ENCODE measurements at regions not wholly inside any gene's neighbourhood (a gene's known extent, or its start where the extent isn't known, plus 50 kb on each side); places are given as distances from the start of the nearest gene placed in this dataset.

DNA sequence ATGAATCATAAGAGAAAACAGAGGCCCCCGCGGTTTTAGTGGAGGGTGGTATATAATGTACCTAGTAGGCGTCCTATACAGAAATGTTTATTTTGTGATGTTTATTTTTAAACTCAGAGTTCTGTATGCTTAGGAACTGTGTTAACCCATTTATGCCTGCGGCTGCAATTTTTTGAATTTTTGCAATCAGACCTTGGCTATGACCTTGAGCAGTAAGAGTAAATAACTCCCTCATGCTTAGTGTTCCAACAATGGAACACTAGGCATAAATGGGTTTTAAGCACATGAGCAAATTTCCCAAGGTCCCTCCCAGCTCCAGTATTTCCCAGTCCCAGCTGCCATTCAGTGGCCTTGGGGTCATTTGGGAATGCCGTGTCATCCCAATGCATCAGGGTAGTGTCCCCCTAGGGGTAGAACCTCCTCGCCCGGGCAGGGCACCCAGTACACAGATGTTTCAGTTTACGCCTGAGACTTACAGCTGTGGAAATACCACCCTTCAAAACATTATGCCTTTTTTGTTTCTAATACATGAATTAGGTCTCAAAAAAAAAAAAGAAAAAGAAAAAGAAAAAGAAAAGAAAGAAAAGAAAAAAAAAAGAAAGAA is 605.8 kb upstream of the CDH11 start:
- POLR2A ChIA-PET, result interaction anchor here (0.6 kb wide), 1 partner anchor 298 kb away, joined by 5 read pairs; no protein-coding TSS in a partner anchor
- ATAC-seq, result peak; percentile 14; the same call in 1 of the 2 replicates
- DNase-seq (ENCODE audit: low spot score), result no peak
- H3K27me3 Mint-ChIP-seq (ENCODE audit: low read depth), result peaks cover 3% of the 10 kb centered on the region; the same call in 1 of the 2 replicates
- CTCF ChIA-PET, result interaction anchor here (0.7 to 1.6 kb wide), 4 partner anchors 23 to 551 kb away, joined by 3 read pairs; no protein-coding TSS in a partner anchor
- no peak overlapping the region; the same call in 1 of the 2 replicates for H3K4me3 Mint-ChIP-seq
- peak overlapping the region; percentile 78; the same call in 1 of the 2 replicates for H3K27ac Mint-ChIP-seq
- TF ChIP-seq NFE2L1 (CRISPR knock-in tag; IDR thresholded peaks at IDR 0.05), result no peak
- TF ChIP-seq, protein P1, sequence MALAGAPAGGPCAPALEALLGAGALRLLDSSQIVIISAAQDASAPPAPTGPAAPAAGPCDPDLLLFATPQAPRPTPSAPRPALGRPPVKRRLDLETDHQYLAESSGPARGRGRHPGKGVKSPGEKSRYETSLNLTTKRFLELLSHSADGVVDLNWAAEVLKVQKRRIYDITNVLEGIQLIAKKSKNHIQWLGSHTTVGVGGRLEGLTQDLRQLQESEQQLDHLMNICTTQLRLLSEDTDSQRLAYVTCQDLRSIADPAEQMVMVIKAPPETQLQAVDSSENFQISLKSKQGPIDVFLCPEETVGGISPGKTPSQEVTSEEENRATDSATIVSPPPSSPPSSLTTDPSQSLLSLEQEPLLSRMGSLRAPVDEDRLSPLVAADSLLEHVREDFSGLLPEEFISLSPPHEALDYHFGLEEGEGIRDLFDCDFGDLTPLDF (CRISPR knock-in tag; IDR thresholded peaks at IDR 0.05), result no peak
- TF ChIP-seq NR1H2 (CRISPR knock-in tag; IDR thresholded peaks at IDR 0.05), result no peak
- TF ChIP-seq RORB (CRISPR knock-in tag; IDR thresholded peaks at IDR 0.05), result no peak
- TF ChIP-seq NR3C1 (CRISPR knock-in tag; conservative IDR thresholded peaks at IDR 0.05; ENCODE audit: low read depth), result no peak
- TF ChIP-seq, protein P2, sequence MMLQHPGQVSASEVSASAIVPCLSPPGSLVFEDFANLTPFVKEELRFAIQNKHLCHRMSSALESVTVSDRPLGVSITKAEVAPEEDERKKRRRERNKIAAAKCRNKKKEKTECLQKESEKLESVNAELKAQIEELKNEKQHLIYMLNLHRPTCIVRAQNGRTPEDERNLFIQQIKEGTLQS (CRISPR knock-in tag; conservative IDR thresholded peaks at IDR 0.05), result no peak
- no peak for TF ChIP-seq ATF6 (CRISPR knock-in tag; IDR thresholded peaks at IDR 0.05)
- TF ChIP-seq AR (CRISPR knock-in tag; IDR thresholded peaks at IDR 0.05), result no peak
- TF ChIP-seq SP1 (CRISPR knock-in tag; conservative IDR thresholded peaks at IDR 0.05), result no peak
- TF ChIP-seq, protein P3, sequence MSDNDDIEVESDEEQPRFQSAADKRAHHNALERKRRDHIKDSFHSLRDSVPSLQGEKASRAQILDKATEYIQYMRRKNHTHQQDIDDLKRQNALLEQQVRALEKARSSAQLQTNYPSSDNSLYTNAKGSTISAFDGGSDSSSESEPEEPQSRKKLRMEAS (CRISPR knock-in tag; IDR thresholded peaks at IDR 0.05), result no peak
- no peak for TF ChIP-seq CREB1 (CRISPR knock-in tag; IDR thresholded peaks at IDR 0.05)
- H3K4me1 Mint-ChIP-seq, result peaks cover 49% of the 10 kb centered on the region
- peaks cover 27% of the 10 kb centered on the region for H3K9me3 Mint-ChIP-seq
- peaks cover 20% of the 10 kb centered on the region for H3K36me3 Mint-ChIP-seq

- H3K9me3 Mint-ChIP-seq, result peaks cover 16% of the 10 kb centered on the region
- no peak overlapping the region for H3K4me3 Mint-ChIP-seq
- CTCF ChIA-PET, result no interaction called here
- H3K4me1 Mint-ChIP-seq, result peaks cover 49% of the 10 kb centered on the region
- POLR2A ChIA-PET, result no interaction called here
- H3K27me3 Mint-ChIP-seq (ENCODE audit: low read depth), result peaks cover 3% of the 10 kb centered on the region; the same call in 1 of the 2 replicates
- no peak for DNase-seq (ENCODE audit: low spot score)
- H3K27ac Mint-ChIP-seq, result no peak overlapping the region
- TF ChIP-seq, protein P2 (CRISPR knock-in tag; conservative IDR thresholded peaks at IDR 0.05), result no peak
- TF ChIP-seq TP53 (CRISPR knock-in tag; IDR thresholded peaks at IDR 0.05) (no peak), ZNF317 (CRISPR knock-in tag; IDR thresholded peaks at IDR 0.05; ENCODE audit: borderline replicate concordance, low read depth) (no peak), KAT7 (CRISPR knock-in tag; IDR thresholded peaks at IDR 0.05; ENCODE audit: borderline replicate concordance) (no peak), CREB1 (CRISPR knock-in tag; IDR thresholded peaks at IDR 0.05) (no peak), PRRX2 (CRISPR knock-in tag; IDR thresholded peaks at IDR 0.05) (no peak), GRHL2 (CRISPR knock-in tag; IDR thresholded peaks at IDR 0.05; ENCODE audit: insufficient replicate concordance, severe bottlenecking) (no peak), FOXP1 (CRISPR knock-in tag; IDR thresholded peaks at IDR 0.05; ENCODE audit: borderline replicate concordance) (no peak), NFATC4 (CRISPR knock-in tag; IDR thresholded peaks at IDR 0.05) (no peak), E2F5 (CRISPR knock-in tag; IDR thresholded peaks at IDR 0.05) (no peak), USF2 (CRISPR knock-in tag; IDR thresholded peaks at IDR 0.05) (no peak)
- TF ChIP-seq, protein P4, sequence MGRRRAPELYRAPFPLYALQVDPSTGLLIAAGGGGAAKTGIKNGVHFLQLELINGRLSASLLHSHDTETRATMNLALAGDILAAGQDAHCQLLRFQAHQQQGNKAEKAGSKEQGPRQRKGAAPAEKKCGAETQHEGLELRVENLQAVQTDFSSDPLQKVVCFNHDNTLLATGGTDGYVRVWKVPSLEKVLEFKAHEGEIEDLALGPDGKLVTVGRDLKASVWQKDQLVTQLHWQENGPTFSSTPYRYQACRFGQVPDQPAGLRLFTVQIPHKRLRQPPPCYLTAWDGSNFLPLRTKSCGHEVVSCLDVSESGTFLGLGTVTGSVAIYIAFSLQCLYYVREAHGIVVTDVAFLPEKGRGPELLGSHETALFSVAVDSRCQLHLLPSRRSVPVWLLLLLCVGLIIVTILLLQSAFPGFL (CRISPR knock-in tag; IDR thresholded peaks at IDR 0.05; ENCODE audit: borderline replicate concordance), result no peak
- H3K36me3 Mint-ChIP-seq, result peaks cover 12% of the 10 kb centered on the region
- no peak for ATAC-seq
These were observed 603.4 kb upstream of the CDH11 start for GRCh38 chr16:65725156-65725845.

Data from WTC11 (cell line).